GM12878 (cell line): ENCODE measurements at regions not wholly inside any gene's neighbourhood (a gene's known extent, or its start where the extent isn't known, plus 50 kb on each side); places are given as distances from the start of the nearest gene placed in this dataset.

Experiments used
- CTCF ChIP-seq, 3 experiments: IDR thresholded peaks in 2 of 3; conservative IDR thresholded peaks in 1 of 3; 2 replicates each; pipeline ENCODE4 v1.5.1; 2011; ENCODE audit warnings: low read depth in 3 of 3, low read length in 3 of 3, mild to moderate bottlenecking in 3 of 3, control low read depth in 2 of 3, moderate library complexity in 2 of 3, inconsistent platforms in 1 of 3, mixed read lengths in 1 of 3; ENCODE audit not compliant: control insufficient read depth in 2 of 3, insufficient read depth in 1 of 3; ENCODE audit errors: extremely low read depth in 1 of 3
- ELK1 ChIP-seq: IDR thresholded peaks from 2 replicates; pipeline ENCODE4 v1.6.1; 2012; ENCODE audit warnings: low read depth, low read length, improper control_type of control experiment
- MAX ChIP-seq: IDR thresholded peaks from 2 replicates; pipeline ENCODE4 v1.6.1; 2012; ENCODE audit warnings: low read depth, low read length, improper control_type of control experiment
- PBX3 ChIP-seq: IDR thresholded peaks from 2 replicates; pipeline ENCODE4 v1.6.1; 2011; ENCODE audit warnings: mild to moderate bottlenecking, low read depth, low read length, moderate library complexity; ENCODE audit not compliant: insufficient replicate concordance
- POLR2A ChIP-seq: IDR thresholded peaks from 2 replicates; pipeline ENCODE4 v1.6.1; 2011; ENCODE audit warnings: low read depth, mild to moderate bottlenecking, low read length
- POLR2AphosphoS5 ChIP-seq: IDR thresholded peaks from 2 replicates; pipeline ENCODE4 v1.6.1; 2011; ENCODE audit warnings: mild to moderate bottlenecking, low read length, inconsistent platforms
- RAD21 ChIP-seq: IDR thresholded peaks from 2 replicates; pipeline ENCODE4 v1.6.1; 2011; ENCODE audit warnings: mild to moderate bottlenecking, low read depth, low read length, moderate library complexity; ENCODE audit not compliant: insufficient read depth
- REST ChIP-seq: IDR thresholded peaks from 2 replicates; pipeline ENCODE4 v1.6.1; 2012; ENCODE audit warnings: mild to moderate bottlenecking, low read depth, low read length
- SIN3A ChIP-seq: IDR thresholded peaks from 2 replicates; pipeline ENCODE4 v1.6.1; 2012; ENCODE audit warnings: low read depth, low read length, improper control_type of control experiment
- SUPT20H ChIP-seq: IDR thresholded peaks from 2 replicates; pipeline ENCODE4 v1.6.1; 2011; ENCODE audit warnings: low read depth, mild to moderate bottlenecking, low read length, moderate library complexity, borderline replicate concordance; ENCODE audit not compliant: control insufficient read depth
- USF1 ChIP-seq: IDR thresholded peaks from 2 replicates; pipeline ENCODE4 v1.6.1; 2011; ENCODE audit warnings: borderline replicate concordance, low read depth, mild to moderate bottlenecking, moderate library complexity, mixed read lengths, low read length; ENCODE audit not compliant: insufficient read depth; ENCODE audit errors: extremely low read length
- ZBTB33 ChIP-seq: fragments of 450-650 bp; IDR thresholded peaks from 2 replicates; pipeline ENCODE4 v1.6.1; 2017; ENCODE audit warnings: mild to moderate bottlenecking

GRCh38 chr3:45317710-45318109, 70.7 kb upstream of the LARS2 start:
- TF ChIP-seq CTCF (IDR thresholded peaks at IDR 0.05 in 2 of 3, conservative IDR thresholded peaks at IDR 0.05 in 1 of 3; ENCODE audit: control insufficient read depth in 2 of 3, extremely low read depth in 1 of 3, insufficient read depth in 1 of 3, low read depth in 3 of 3, low read length in 3 of 3) (no peak), ELK1 (no peak), MAX (no peak), POLR2AphosphoS5 (no peak), SIN3A (no peak), ZBTB33 (no peak), RAD21 (no peak), PBX3 (no peak), POLR2A (no peak), REST (no peak), USF1 (no peak), SUPT20H (no peak)
